ENCODE measurements at regions not wholly inside any gene's neighbourhood (a gene's known extent, or its start where the extent isn't known, plus 50 kb on each side); places are given as distances from the start of the nearest gene placed in this dataset.
A peak's percentile ranks its signal among the peaks of the same experiment; 100 is the strongest.

DNA sequence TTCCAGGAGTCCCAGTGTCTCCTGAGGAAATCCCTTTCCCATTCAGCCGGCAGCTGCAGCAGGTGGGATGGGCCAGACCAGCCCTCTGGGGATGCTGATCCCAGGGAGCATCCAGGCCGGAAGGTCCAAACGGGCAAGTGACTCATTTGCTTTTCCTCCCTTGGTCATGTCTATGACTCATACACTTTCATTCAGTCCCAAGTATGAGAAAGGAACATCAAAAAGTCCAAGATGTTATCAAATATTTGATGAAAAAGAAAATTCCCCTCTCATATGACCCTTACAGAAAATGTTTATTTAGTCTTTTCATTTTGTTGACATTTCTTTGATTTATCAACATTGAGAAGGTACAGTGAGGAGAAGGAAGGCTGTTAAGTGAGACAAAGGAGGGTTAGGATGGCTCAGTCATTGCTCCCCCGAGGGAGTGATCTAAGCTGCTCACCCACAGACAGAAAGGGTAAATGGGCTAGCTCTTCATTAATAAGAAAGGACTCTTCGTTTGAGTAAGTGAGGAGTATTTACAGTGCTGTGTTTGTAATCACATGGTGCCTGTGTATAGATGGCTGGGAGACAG, 117.6 kb upstream of the ANKRD55 start:
- H3K4me1 ChIP-seq = peaks cover 0 to 17% (median 10%) of the 10 kb centered on the region in 4 donors
- H3K4me3 ChIP-seq = no peak overlapping the region
- no peaks in the 10 kb centered on the region for H3K36me3 ChIP-seq
- H3K27me3 ChIP-seq = no peaks in the 10 kb centered on the region
- no peaks in the 10 kb centered on the region for H3K9me3 ChIP-seq
- DNase-seq = no peak
- peak overlapping the region in 1 of 5 donors; percentile 38 for H3K27ac ChIP-seq
- TF ChIP-seq POLR2A (IDR thresholded peaks at IDR 0.05) = no peak
- peak in 2 of 3 donors; percentile 35 to 61 for TF ChIP-seq POLR2AphosphoS5 (IDR thresholded peaks at IDR 0.05)
- intact Hi-C loops (cut with DNase I; ENCODE audit: low total_unique reads) = no loop called here
- WGBS, 5 donors = 34 to 49% (median 43%) methylated on average over 5 of the region's 5 CpGs

DNA sequence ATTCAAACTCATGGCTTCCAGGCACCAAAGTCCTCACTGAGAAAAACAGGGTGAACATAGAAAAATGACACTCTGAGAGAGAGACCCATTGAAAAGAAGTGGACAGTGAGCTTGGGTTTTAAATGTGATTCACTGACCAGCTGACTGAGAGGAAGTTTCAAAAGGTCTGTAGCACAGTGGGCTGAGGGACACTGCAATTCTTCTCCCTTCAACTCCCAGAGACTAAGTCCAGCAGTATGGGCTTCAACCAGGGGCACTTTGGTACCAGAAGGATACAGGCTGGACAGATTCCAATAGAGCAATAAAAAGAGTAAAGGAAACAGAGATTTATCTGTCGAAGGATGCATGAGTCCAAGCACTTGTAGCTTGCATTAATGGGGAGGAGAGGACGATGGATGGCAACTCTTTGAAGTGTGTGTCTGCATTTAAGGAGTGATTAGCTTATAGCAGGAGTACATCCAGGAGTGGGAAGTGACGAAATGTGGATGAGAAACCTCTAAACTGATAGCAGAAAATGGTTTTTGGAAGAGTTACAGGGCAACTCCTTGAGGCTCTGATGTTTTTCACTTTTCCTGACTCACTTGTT, 117.0 kb upstream of the ANKRD55 start:
- H3K4me3 ChIP-seq = no peak overlapping the region
- 64 to 80% (median 69%) methylated on average over 3 of the region's 3 CpGs for WGBS, 5 donors
- TF ChIP-seq POLR2A (IDR thresholded peaks at IDR 0.05) (no peak), EP300 (IDR thresholded peaks at IDR 0.05) (no peak), POLR2AphosphoS5 (IDR thresholded peaks at IDR 0.05) (no peak)
- TF ChIP-seq, protein P1, sequence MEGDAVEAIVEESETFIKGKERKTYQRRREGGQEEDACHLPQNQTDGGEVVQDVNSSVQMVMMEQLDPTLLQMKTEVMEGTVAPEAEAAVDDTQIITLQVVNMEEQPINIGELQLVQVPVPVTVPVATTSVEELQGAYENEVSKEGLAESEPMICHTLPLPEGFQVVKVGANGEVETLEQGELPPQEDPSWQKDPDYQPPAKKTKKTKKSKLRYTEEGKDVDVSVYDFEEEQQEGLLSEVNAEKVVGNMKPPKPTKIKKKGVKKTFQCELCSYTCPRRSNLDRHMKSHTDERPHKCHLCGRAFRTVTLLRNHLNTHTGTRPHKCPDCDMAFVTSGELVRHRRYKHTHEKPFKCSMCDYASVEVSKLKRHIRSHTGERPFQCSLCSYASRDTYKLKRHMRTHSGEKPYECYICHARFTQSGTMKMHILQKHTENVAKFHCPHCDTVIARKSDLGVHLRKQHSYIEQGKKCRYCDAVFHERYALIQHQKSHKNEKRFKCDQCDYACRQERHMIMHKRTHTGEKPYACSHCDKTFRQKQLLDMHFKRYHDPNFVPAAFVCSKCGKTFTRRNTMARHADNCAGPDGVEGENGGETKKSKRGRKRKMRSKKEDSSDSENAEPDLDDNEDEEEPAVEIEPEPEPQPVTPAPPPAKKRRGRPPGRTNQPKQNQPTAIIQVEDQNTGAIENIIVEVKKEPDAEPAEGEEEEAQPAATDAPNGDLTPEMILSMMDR (IDR thresholded peaks at IDR 0.05) = no peak
- peak in 1 of 2 donors; percentile 60 for DNase-seq
- H3K36me3 ChIP-seq = no peaks in the 10 kb centered on the region
- intact Hi-C loops (cut with DNase I; ENCODE audit: low total_unique reads) = no loop called here
- H3K27me3 ChIP-seq = no peaks in the 10 kb centered on the region
- peaks cover 0 to 17% (median 10%) of the 10 kb centered on the region in 4 donors for H3K4me1 ChIP-seq
- H3K9me3 ChIP-seq = no peaks in the 10 kb centered on the region
- no peak overlapping the region for H3K27ac ChIP-seq

DNA sequence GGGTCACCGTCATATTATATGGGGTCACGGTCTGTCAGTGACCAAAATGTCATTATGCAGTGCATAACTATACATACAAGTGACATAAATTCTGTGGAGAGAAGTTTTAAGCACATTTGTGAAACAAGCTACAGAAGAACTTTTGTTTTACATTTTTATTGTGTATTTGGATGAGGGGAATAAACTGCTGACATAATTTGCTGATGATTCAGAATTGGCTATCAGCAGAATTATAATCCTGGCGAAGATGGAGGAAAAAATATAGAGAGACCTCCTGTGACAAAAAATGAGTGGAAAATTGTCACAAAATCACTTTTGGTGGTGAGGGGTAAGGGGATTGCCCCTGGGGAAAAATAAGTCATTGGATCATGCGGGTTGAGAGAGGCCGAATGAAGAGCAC, 116.3 kb upstream of the ANKRD55 start:
- TF ChIP-seq POLR2A (IDR thresholded peaks at IDR 0.05) (no peak), EP300 (IDR thresholded peaks at IDR 0.05) (no peak), POLR2AphosphoS5 (IDR thresholded peaks at IDR 0.05) (no peak)
- TF ChIP-seq, protein P1 (IDR thresholded peaks at IDR 0.05) = no peak
- Histone ChIP-seq H3K36me3 (no peaks in the 10 kb centered on the region), H3K27ac (no peak overlapping the region), H3K27me3 (no peaks in the 10 kb centered on the region), H3K4me3 (no peak overlapping the region), H3K4me1 (peaks cover 0 to 17% (median 10%) of the 10 kb centered on the region in 4 donors), H3K9me3 (no peaks in the 10 kb centered on the region)
- intact Hi-C loops (cut with DNase I; ENCODE audit: low total_unique reads) = no loop called here
- DNase-seq = no peak
- 93 to 98% (median 96%) methylated on average over 5 of the region's 5 CpGs for WGBS, 5 donors

DNA sequence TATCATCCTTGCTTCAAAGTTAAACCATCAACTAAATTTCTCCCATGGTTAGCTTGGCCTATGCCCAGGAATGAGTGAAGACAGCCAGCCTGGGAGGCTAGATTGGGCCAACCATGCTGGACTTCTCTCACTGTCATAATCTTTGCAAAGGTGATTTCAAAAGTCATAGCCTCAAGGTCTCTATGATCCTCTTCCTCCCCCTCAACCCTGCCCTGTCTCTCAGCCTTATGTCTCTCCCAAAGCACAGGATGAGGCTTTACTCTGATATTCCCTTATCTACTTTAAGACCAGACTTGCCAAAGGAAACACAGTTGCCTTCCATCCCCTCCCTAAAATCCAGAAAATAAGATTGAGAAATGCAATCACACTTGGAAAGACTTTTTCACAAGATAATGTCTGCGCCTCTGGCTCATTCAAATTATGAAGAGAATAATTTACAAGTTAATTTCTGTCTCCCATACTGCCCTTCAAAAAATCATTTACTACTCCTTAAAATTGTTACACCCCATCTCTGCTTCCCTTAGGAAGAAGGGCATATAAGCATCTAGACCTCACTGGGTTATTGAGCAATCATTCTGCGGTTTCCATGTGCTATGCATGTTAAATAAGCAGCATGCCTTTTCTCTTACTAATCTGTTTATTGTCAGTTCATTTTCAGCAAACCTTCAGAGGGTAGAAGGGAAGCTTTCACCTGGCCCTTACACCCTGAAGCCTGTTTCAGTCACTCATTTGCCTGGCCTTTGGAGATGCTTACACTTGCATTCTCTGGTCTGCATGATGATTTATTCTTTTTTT, 113.8 kb upstream of the ANKRD55 start:
- Histone ChIP-seq H3K27me3 (no peaks in the 10 kb centered on the region), H3K27ac (no peak overlapping the region), H3K4me1 (peaks cover 0 to 17% (median 10%) of the 10 kb centered on the region in 4 donors), H3K4me3 (no peak overlapping the region), H3K36me3 (no peaks in the 10 kb centered on the region), H3K9me3 (no peaks in the 10 kb centered on the region)
- DNase-seq = peak in 1 of 2 donors; percentile 38
- 82 to 91% (median 84%) methylated on average over 2 of the region's 2 CpGs for WGBS, 5 donors
- TF ChIP-seq POLR2AphosphoS5 (IDR thresholded peaks at IDR 0.05) (no peak), POLR2A (IDR thresholded peaks at IDR 0.05) (no peak), EP300 (IDR thresholded peaks at IDR 0.05) (no peak)
- TF ChIP-seq, protein P1 (IDR thresholded peaks at IDR 0.05) = no peak
- intact Hi-C loops (cut with DNase I; ENCODE audit: low total_unique reads) = no loop called here

Data from stomach (tissue), 8 donors.